HL-60 (cell line): ENCODE measurements at regions not wholly inside any gene's neighbourhood (a gene's known extent, or its start where the extent isn't known, plus 50 kb on each side); places are given as distances from the start of the nearest gene placed in this dataset.

ENCODE experiments used
- GABPA ChIP-seq: IDR thresholded peaks from 2 replicates; pipeline ENCODE4 v1.6.1; 2012; ENCODE audit warnings: low read depth
- POLR2AphosphoS5 ChIP-seq: IDR thresholded peaks from 2 replicates; pipeline ENCODE4 v1.6.1; 2012; ENCODE audit warnings: low read depth
- SPI1 ChIP-seq: IDR thresholded peaks from 2 replicates; pipeline ENCODE4 v1.6.1; 2012; ENCODE audit warnings: low read depth, mild to moderate bottlenecking, borderline replicate concordance
- TF ChIP-seq, protein P1 (sequence below): IDR thresholded peaks from one replicate; pipeline ENCODE4 v1.5.1; 2011; ENCODE audit warnings: low read length, control low read depth, inconsistent platforms; ENCODE audit not compliant: insufficient read depth
- TF ChIP-seq, protein P2 (sequence below): IDR thresholded peaks from 2 replicates; pipeline ENCODE4 v1.6.1; 2012; ENCODE audit warnings: low read depth; ENCODE audit not compliant: insufficient replicate concordance

DNA sequence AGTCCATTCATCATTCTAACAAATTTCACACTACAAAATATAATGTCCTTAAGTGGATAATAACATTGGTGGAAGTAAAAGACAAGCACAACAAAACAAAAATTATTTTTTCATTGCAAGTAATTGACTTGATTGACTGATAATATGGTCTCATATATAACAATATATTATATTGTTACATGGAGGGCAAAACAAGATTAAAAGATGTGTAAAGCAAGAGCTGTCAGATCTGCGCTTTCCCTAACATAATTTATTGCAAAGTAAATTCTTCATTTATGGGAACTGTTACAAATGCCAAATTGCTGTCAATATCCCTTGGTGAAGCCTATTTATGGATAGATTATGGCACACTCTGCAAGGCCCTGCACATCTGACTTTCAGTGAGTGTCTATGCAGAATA lies 233.6 kb downstream of the PCDH7 start:
- TF ChIP-seq, protein P1, sequence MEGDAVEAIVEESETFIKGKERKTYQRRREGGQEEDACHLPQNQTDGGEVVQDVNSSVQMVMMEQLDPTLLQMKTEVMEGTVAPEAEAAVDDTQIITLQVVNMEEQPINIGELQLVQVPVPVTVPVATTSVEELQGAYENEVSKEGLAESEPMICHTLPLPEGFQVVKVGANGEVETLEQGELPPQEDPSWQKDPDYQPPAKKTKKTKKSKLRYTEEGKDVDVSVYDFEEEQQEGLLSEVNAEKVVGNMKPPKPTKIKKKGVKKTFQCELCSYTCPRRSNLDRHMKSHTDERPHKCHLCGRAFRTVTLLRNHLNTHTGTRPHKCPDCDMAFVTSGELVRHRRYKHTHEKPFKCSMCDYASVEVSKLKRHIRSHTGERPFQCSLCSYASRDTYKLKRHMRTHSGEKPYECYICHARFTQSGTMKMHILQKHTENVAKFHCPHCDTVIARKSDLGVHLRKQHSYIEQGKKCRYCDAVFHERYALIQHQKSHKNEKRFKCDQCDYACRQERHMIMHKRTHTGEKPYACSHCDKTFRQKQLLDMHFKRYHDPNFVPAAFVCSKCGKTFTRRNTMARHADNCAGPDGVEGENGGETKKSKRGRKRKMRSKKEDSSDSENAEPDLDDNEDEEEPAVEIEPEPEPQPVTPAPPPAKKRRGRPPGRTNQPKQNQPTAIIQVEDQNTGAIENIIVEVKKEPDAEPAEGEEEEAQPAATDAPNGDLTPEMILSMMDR: no peak
- TF ChIP-seq, protein P2, sequence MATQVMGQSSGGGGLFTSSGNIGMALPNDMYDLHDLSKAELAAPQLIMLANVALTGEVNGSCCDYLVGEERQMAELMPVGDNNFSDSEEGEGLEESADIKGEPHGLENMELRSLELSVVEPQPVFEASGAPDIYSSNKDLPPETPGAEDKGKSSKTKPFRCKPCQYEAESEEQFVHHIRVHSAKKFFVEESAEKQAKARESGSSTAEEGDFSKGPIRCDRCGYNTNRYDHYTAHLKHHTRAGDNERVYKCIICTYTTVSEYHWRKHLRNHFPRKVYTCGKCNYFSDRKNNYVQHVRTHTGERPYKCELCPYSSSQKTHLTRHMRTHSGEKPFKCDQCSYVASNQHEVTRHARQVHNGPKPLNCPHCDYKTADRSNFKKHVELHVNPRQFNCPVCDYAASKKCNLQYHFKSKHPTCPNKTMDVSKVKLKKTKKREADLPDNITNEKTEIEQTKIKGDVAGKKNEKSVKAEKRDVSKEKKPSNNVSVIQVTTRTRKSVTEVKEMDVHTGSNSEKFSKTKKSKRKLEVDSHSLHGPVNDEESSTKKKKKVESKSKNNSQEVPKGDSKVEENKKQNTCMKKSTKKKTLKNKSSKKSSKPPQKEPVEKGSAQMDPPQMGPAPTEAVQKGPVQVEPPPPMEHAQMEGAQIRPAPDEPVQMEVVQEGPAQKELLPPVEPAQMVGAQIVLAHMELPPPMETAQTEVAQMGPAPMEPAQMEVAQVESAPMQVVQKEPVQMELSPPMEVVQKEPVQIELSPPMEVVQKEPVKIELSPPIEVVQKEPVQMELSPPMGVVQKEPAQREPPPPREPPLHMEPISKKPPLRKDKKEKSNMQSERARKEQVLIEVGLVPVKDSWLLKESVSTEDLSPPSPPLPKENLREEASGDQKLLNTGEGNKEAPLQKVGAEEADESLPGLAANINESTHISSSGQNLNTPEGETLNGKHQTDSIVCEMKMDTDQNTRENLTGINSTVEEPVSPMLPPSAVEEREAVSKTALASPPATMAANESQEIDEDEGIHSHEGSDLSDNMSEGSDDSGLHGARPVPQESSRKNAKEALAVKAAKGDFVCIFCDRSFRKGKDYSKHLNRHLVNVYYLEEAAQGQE: no peak
- TF ChIP-seq SPI1: no peak
- TF ChIP-seq POLR2AphosphoS5: no peak
- TF ChIP-seq GABPA: no peak
